Activated T-cell treated with anti-CD3 and anti-CD28 coated beads, Interleukin-2, amount 50 U/mL, for 72 hours (primary cell): ENCODE measurements at regions not wholly inside any gene's neighbourhood (a gene's known extent, or its start where the extent isn't known, plus 50 kb on each side); places are given as distances from the start of the nearest gene placed in this dataset.

Experiments
- ATAC-seq, 2 donors: fragments of 150-1000 bp; cut with Tn5 transposase; replicated peaks in 1 of 2; 2 replicates each; pipeline ENCODE4 v1.10.0; 2021; ENCODE audit warnings: moderate library complexity in 2 of 2, mild to moderate bottlenecking in 1 of 2
- DNase-seq, 2 donors: peaks; one replicate each; pipeline ENCODE4 v3.0.0; 2021 to 2022; ENCODE audit warnings: mixed read lengths in 1 of 2
- H3K27ac Mint-ChIP-seq: one replicate; pipeline ENCODE4 v1.8.0; 2022; ENCODE audit warnings: mild to moderate bottlenecking, moderate library complexity, mixed read lengths
- H3K27me3 Mint-ChIP-seq: one replicate; pipeline ENCODE4 v1.8.0; 2022; ENCODE audit warnings: low read depth, mixed read lengths
- H3K36me3 Mint-ChIP-seq, 2 donors: one replicate each; pipeline ENCODE4 v1.8.0; 2022; ENCODE audit warnings: mixed read lengths in 2 of 2, mild to moderate bottlenecking in 1 of 2; ENCODE audit not compliant: insufficient read depth in 2 of 2
- H3K4me1 Mint-ChIP-seq: one replicate; pipeline ENCODE4 v1.8.0; 2022; ENCODE audit warnings: low read depth, mixed read lengths
- H3K4me3 Mint-ChIP-seq, 2 donors: one replicate each; pipeline ENCODE4 v1.8.0; 2022; ENCODE audit warnings: mild to moderate bottlenecking in 2 of 2, mixed read lengths in 2 of 2, moderate library complexity in 2 of 2
- H3K9me3 Mint-ChIP-seq, 2 donors: one replicate each; pipeline ENCODE4 v1.8.0; 2022; ENCODE audit warnings: mixed read lengths in 2 of 2

GRCh38 chr5:158492841-158493242 lies 606.9 kb downstream of the EBF1 start:
- Mint-ChIP-seq H3K27me3 (no peaks in the 10 kb centered on the region), H3K4me3 (no peak overlapping the region), H3K4me1 (no peaks in the 10 kb centered on the region), H3K36me3 (no peaks in the 10 kb centered on the region), H3K27ac (no peak overlapping the region), H3K9me3 (peaks cover 0 to 2% of the 10 kb centered on the region in 2 donors)
- ATAC-seq = no peak
- no peak for DNase-seq

- Mint-ChIP-seq H3K9me3 (peaks cover 0 to 2% of the 10 kb centered on the region in 2 donors), H3K27ac (no peak overlapping the region), H3K4me3 (no peak overlapping the region), H3K27me3 (no peaks in the 10 kb centered on the region), H3K4me1 (no peaks in the 10 kb centered on the region), H3K36me3 (no peaks in the 10 kb centered on the region)
- DNase-seq (no peak), ATAC-seq (no peak)
Observed at GRCh38 chr5:158492136-158492535, 607.6 kb downstream of the EBF1 start.

DNA sequence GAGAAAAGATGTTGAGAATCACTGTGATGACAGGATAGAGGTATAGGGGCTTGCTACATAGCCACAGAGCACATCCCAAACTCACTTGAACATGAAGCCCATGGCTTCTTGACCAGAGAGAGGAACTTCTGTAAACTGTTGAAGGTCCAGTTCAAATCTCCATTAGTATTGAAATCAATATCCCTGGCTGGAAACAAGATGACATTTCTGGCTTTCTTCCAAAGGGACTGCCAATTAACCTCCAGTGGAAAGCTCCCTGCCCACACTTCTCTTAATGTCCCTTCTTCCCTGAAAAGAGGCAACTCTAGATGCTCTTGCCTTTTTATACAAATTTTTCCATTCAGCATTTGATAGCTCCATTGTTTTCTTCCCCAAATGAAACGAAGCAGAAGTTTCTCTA lies 612.1 kb downstream of the EBF1 start:
- Mint-ChIP-seq H3K27me3 (no peaks in the 10 kb centered on the region), H3K36me3 (no peaks in the 10 kb centered on the region), H3K4me3 (no peak overlapping the region), H3K9me3 (peaks cover 0 to 2% of the 10 kb centered on the region in 2 donors), H3K4me1 (no peaks in the 10 kb centered on the region), H3K27ac (no peak overlapping the region)
- ATAC-seq (no peak), DNase-seq (no peak)

GRCh38 chr5:158487156-158487555 lies 612.6 kb downstream of the EBF1 start:
- Mint-ChIP-seq H3K36me3 (no peaks in the 10 kb centered on the region), H3K4me1 (no peaks in the 10 kb centered on the region), H3K4me3 (no peak overlapping the region), H3K27ac (no peak overlapping the region), H3K27me3 (no peaks in the 10 kb centered on the region), H3K9me3 (peaks cover 0 to 2% of the 10 kb centered on the region in 2 donors)
- DNase-seq = no peak
- ATAC-seq = no peak

GRCh38 chr5:158486566-158486965 lies 613.1 kb downstream of the EBF1 start:
- Mint-ChIP-seq H3K27ac (no peak overlapping the region), H3K36me3 (no peaks in the 10 kb centered on the region), H3K4me3 (no peak overlapping the region), H3K9me3 (peaks cover 0 to 2% of the 10 kb centered on the region in 2 donors), H3K4me1 (no peaks in the 10 kb centered on the region), H3K27me3 (no peaks in the 10 kb centered on the region)
- DNase-seq (no peak), ATAC-seq (no peak)

DNA sequence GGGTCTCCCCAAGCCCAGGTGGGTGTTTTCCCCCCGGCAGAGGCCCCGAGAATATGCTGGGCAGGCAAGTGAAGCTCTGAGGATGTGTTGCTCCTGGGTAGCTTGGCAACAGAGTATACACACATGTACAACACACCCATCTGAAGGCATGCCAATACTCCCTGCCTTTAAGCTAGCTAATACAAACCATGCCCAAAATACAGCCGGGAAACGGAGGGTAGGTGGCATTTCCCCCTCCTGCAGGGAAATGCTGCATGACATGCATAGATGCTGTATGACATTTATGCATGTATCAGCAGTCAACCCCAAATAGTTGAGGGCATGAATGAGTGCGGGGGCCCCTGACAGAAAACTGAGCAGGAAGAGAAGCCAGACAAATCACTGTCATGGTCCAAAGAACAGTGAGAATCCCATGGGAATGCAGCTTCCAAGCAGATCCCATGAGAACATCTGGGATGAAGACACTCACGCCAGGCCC lies 614.1 kb downstream of the EBF1 start:
- Mint-ChIP-seq H3K27me3 (no peaks in the 10 kb centered on the region), H3K4me3 (no peak overlapping the region), H3K36me3 (no peaks in the 10 kb centered on the region), H3K27ac (no peak overlapping the region), H3K9me3 (peaks cover 0 to 2% of the 10 kb centered on the region in 2 donors), H3K4me1 (no peaks in the 10 kb centered on the region)
- ATAC-seq (no peak), DNase-seq (no peak)

DNA sequence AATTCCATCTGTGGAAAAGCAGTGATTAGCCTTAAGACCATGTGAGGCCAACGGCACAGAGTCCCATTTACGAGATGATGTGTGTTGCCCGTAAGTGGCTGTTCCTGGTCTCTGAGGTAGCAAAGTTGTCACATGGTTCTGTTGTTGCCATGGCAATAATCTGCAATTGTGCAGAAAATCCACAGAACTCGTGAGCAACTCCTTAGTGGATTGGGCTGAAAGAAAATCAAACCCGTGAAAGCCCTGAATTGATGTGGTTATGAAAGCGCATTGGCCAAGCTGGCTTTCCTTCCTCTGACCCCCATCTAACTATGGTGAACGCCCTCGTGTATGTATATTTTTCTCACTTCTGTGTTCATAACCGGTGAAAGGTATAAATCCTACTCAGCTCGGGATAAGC lies 614.7 kb downstream of the EBF1 start:
- DNase-seq = no peak
- Mint-ChIP-seq H3K27ac (no peak overlapping the region), H3K36me3 (no peaks in the 10 kb centered on the region), H3K9me3 (peaks cover 0 to 2% of the 10 kb centered on the region in 2 donors), H3K27me3 (no peaks in the 10 kb centered on the region), H3K4me1 (no peaks in the 10 kb centered on the region), H3K4me3 (no peak overlapping the region)
- ATAC-seq = no peak

- no peak overlapping the region for H3K4me3 Mint-ChIP-seq
- no peaks in the 10 kb centered on the region for H3K4me1 Mint-ChIP-seq
- no peaks in the 10 kb centered on the region for H3K36me3 Mint-ChIP-seq
- DNase-seq (no peak), ATAC-seq (no peak)
- no peak overlapping the region for H3K27ac Mint-ChIP-seq
- H3K9me3 Mint-ChIP-seq = peaks cover 0 to 2% of the 10 kb centered on the region in 2 donors
- no peaks in the 10 kb centered on the region for H3K27me3 Mint-ChIP-seq
Observed at GRCh38 chr5:158484150-158484549, 615.6 kb downstream of the EBF1 start.

GRCh38 chr5:158483281-158483860 lies 616.3 kb downstream of the EBF1 start:
- Mint-ChIP-seq H3K4me3 (no peak overlapping the region), H3K9me3 (peaks cover 0 to 2% of the 10 kb centered on the region in 2 donors), H3K4me1 (no peaks in the 10 kb centered on the region), H3K27ac (no peak overlapping the region), H3K36me3 (no peaks in the 10 kb centered on the region), H3K27me3 (no peaks in the 10 kb centered on the region)
- DNase-seq (no peak), ATAC-seq (no peak)

GRCh38 chr5:158482125-158482524 lies 617.6 kb downstream of the EBF1 start:
- no peak overlapping the region for H3K4me3 Mint-ChIP-seq
- no peaks in the 10 kb centered on the region for H3K4me1 Mint-ChIP-seq
- no peak for ATAC-seq
- peaks cover 0 to 2% of the 10 kb centered on the region in 2 donors for H3K9me3 Mint-ChIP-seq
- no peak overlapping the region for H3K27ac Mint-ChIP-seq
- no peaks in the 10 kb centered on the region for H3K36me3 Mint-ChIP-seq
- no peak for DNase-seq
- no peaks in the 10 kb centered on the region for H3K27me3 Mint-ChIP-seq

- Mint-ChIP-seq H3K9me3 (peaks cover 0 to 2% of the 10 kb centered on the region in 2 donors), H3K4me1 (no peaks in the 10 kb centered on the region), H3K4me3 (no peak overlapping the region), H3K36me3 (peaks cover 0 to 1% of the 10 kb centered on the region in 2 donors), H3K27me3 (peaks cover 6% of the 10 kb centered on the region), H3K27ac (no peak overlapping the region)
- ATAC-seq (no peak), DNase-seq (no peak)
Observed at GRCh38 chr5:158478139-158478538, 619.2 kb upstream of the CLINT1 start.

GRCh38 chr5:158477214-158477613 lies 618.3 kb upstream of the CLINT1 start:
- ATAC-seq (no peak), DNase-seq (no peak)
- peaks cover 0 to 2% of the 10 kb centered on the region in 2 donors for H3K9me3 Mint-ChIP-seq
- H3K4me3 Mint-ChIP-seq = no peak overlapping the region
- no peaks in the 10 kb centered on the region for H3K4me1 Mint-ChIP-seq
- no peak overlapping the region for H3K27ac Mint-ChIP-seq
- H3K27me3 Mint-ChIP-seq = peaks cover 6% of the 10 kb centered on the region
- peaks cover 0 to 1% of the 10 kb centered on the region in 2 donors for H3K36me3 Mint-ChIP-seq

GRCh38 chr5:158473016-158473635 lies 614.2 kb upstream of the CLINT1 start:
- Mint-ChIP-seq H3K4me1 (no peaks in the 10 kb centered on the region), H3K27me3 (peaks cover 6% of the 10 kb centered on the region), H3K4me3 (no peak overlapping the region), H3K27ac (no peak overlapping the region), H3K36me3 (peaks cover 0 to 1% of the 10 kb centered on the region in 2 donors), H3K9me3 (peaks cover 0 to 2% of the 10 kb centered on the region in 2 donors)
- ATAC-seq (no peak), DNase-seq (no peak)

GRCh38 chr5:158471535-158471924 lies 612.6 kb upstream of the CLINT1 start:
- DNase-seq (no peak), ATAC-seq (no peak)
- Mint-ChIP-seq H3K9me3 (peaks cover 0 to 2% of the 10 kb centered on the region in 2 donors), H3K27me3 (peaks cover 6% of the 10 kb centered on the region), H3K4me1 (no peaks in the 10 kb centered on the region), H3K27ac (no peak overlapping the region), H3K4me3 (no peak overlapping the region), H3K36me3 (peaks cover 0 to 1% of the 10 kb centered on the region in 2 donors)
